ENCODE measurements at regions not wholly inside any gene's neighbourhood (a gene's known extent, or its start where the extent isn't known, plus 50 kb on each side); places are given as distances from the start of the nearest gene placed in this dataset.

DNA sequence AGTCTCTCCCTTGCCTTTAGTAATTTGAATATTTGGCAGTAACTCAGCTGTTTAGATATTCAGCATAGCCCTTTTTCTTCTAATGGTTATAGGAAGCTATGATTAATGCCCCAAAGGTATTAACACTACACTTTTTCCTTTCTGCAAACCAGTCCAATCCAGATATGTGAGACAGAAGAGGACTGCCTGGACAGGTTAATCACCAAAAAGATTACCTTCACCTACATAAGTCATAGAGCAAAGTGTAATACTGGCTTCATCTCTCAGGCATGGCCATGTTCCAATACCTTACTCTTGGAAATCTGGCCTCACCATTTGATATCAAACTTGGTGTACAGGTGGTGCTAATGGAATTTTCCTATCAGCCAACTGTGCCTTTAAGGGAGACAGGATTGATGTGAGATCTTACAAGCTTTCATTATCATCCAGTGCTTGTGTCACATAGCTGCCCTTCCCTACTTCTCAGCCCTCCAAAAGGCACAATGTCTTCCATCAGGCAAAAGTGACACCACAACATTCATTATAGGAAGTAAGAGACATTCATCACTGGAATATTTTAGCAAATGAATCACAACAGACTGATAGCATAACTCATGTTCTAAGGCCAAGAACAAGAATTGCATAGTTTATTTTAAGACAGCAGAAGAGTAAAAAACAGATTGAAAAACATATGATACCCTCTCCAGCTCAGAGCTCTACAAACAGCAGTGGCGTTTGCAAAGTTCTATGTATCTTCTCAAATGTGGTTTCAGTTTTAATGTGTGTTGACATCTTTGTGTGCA lies 91.2 kb upstream of the PAM start:
- no peak for DNase-seq (ENCODE audit: low spot score)
- Mint-ChIP-seq H3K9me3 (ENCODE audit: unreplicated experiment) (no peaks in the 10 kb centered on the region), H3K4me1 (ENCODE audit: unreplicated experiment) (no peaks in the 10 kb centered on the region), H3K4me3 (ENCODE audit: unreplicated experiment) (no peak overlapping the region), H3K27ac (ENCODE audit: unreplicated experiment) (no peak overlapping the region), H3K36me3 (ENCODE audit: low read depth, unreplicated experiment) (no peaks in the 10 kb centered on the region), H3K27me3 (ENCODE audit: unreplicated experiment) (no peaks in the 10 kb centered on the region)
- TF ChIP-seq, protein P1, sequence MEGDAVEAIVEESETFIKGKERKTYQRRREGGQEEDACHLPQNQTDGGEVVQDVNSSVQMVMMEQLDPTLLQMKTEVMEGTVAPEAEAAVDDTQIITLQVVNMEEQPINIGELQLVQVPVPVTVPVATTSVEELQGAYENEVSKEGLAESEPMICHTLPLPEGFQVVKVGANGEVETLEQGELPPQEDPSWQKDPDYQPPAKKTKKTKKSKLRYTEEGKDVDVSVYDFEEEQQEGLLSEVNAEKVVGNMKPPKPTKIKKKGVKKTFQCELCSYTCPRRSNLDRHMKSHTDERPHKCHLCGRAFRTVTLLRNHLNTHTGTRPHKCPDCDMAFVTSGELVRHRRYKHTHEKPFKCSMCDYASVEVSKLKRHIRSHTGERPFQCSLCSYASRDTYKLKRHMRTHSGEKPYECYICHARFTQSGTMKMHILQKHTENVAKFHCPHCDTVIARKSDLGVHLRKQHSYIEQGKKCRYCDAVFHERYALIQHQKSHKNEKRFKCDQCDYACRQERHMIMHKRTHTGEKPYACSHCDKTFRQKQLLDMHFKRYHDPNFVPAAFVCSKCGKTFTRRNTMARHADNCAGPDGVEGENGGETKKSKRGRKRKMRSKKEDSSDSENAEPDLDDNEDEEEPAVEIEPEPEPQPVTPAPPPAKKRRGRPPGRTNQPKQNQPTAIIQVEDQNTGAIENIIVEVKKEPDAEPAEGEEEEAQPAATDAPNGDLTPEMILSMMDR (IDR thresholded peaks at IDR 0.05; ENCODE audit: unreplicated experiment) = no peak

DNA sequence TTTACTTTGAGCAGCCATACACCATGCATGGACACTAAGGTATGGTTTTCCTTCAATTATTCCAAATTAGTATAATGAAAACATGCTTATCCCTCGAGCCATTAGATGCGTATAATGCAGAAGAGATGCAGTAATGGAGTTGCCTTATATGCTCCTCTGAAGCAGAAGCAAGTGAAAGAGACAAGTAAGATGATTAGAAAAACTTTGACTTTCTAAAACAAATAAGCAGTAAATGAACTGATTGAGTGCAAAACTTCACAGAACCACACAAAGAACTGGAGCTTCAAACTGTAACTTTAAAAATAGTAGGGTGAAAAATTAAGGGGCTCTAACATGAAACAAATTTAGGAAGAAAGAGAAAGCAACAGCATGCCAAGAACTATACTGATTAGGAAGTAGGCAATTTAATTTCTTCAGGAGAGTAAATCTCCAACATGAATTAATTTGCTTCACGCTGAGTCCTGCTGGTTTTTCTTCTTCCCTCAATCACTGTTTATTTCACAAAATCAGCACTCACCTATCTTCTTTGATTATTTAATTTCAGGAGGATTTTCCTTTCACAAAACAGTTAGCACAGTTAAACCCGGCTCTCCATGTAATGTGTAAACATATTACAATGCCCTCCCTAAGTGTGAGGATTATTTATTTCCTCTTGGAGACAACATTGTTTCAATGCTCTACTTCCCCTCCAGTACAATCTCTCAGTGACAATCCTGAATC lies 90.3 kb upstream of the PAM start:
- Mint-ChIP-seq H3K36me3 (ENCODE audit: low read depth, unreplicated experiment) (no peaks in the 10 kb centered on the region), H3K4me1 (ENCODE audit: unreplicated experiment) (no peaks in the 10 kb centered on the region), H3K27me3 (ENCODE audit: unreplicated experiment) (no peaks in the 10 kb centered on the region), H3K9me3 (ENCODE audit: unreplicated experiment) (no peaks in the 10 kb centered on the region), H3K4me3 (ENCODE audit: unreplicated experiment) (no peak overlapping the region), H3K27ac (ENCODE audit: unreplicated experiment) (no peak overlapping the region)
- TF ChIP-seq, protein P1 (IDR thresholded peaks at IDR 0.05; ENCODE audit: unreplicated experiment) = no peak
- no peak for DNase-seq (ENCODE audit: low spot score)

DNA sequence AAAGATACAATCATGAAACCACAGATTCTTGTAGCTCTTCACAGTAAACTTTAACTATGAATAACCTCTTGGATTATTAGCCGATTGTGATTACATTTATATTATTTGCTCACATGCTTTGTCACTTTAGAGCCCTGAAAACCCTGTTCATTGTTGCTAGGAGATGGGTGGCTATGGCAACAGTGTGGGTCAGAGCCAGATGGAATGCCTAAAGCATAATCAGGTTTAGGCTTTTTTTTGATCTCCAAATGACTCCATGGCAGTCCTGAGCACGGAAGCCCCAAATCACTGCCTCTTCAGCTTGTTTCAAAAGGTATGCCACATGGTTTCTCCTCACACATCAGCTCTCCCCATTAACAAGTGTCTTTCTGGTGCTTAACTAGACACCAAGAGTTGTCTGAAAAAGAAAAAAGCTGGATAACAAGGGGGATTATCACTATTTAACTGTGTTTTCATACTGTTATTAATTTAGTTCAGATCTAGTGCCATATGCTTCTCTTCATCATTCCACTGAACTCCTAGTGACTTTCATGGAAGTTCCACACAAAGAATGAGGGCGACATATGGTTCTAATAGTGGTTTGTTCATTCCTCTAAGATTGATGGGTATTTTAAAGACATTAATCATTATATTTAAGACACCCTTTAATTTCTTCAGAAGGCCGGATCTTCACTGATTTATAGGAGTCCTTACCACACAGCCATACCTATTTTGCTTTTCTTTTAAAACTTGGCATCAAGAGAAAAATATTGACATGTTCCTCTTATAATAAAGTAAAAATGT lies 88.8 kb upstream of the PAM start:
- Mint-ChIP-seq H3K4me1 (ENCODE audit: unreplicated experiment) (no peaks in the 10 kb centered on the region), H3K36me3 (ENCODE audit: low read depth, unreplicated experiment) (no peaks in the 10 kb centered on the region), H3K27me3 (ENCODE audit: unreplicated experiment) (no peaks in the 10 kb centered on the region), H3K9me3 (ENCODE audit: unreplicated experiment) (no peaks in the 10 kb centered on the region), H3K27ac (ENCODE audit: unreplicated experiment) (no peak overlapping the region), H3K4me3 (ENCODE audit: unreplicated experiment) (no peak overlapping the region)
- no peak for DNase-seq (ENCODE audit: low spot score)
- TF ChIP-seq, protein P1 (IDR thresholded peaks at IDR 0.05; ENCODE audit: unreplicated experiment) = no peak

DNA sequence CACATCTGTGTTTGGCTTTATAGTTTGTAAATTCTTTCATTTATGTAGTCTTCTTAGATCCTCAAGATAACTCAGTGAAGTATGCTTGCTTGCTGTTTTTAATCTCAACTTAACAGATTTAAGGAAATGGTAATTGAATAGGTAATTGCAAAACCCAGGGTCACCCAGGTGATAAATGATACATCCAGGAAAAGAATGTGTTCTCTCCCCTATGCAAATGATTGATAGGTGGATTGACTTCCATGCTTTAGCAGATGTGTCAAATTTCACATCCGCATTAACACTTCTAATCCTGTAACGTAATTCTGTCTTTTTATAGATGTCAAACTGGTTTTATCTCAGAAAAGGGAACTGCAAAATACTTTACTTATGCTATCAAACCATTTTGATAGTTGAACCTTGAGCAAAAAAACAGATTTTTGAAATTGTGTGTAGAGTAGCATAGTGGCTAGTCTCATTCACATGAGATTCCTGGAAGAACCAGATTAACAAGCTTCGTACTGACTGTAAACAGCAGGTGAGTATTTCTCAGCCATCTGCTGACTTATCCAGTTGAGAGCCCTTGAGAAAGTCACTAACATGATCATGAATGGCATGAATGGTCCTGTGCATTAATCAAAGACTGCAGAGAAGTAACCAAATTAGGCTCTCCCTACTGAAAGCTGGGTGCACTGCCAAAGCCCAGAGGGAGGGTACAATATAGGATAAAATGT lies 86.7 kb upstream of the PAM start:
- no peaks in the 10 kb centered on the region for H3K9me3 Mint-ChIP-seq (ENCODE audit: unreplicated experiment)
- no peaks in the 10 kb centered on the region for H3K36me3 Mint-ChIP-seq (ENCODE audit: low read depth, unreplicated experiment)
- no peak overlapping the region for H3K4me3 Mint-ChIP-seq (ENCODE audit: unreplicated experiment)
- H3K27ac Mint-ChIP-seq (ENCODE audit: unreplicated experiment) = no peak overlapping the region
- DNase-seq (ENCODE audit: low spot score) = no peak
- H3K4me1 Mint-ChIP-seq (ENCODE audit: unreplicated experiment) = no peaks in the 10 kb centered on the region
- no peaks in the 10 kb centered on the region for H3K27me3 Mint-ChIP-seq (ENCODE audit: unreplicated experiment)
- TF ChIP-seq, protein P1 (IDR thresholded peaks at IDR 0.05; ENCODE audit: unreplicated experiment) = no peak
